C4-2B (cell line): ENCODE measurements at regions not wholly inside any gene's neighbourhood (a gene's known extent, or its start where the extent isn't known, plus 50 kb on each side); places are given as distances from the start of the nearest gene placed in this dataset.

ENCODE experiments used
- CTCF ChIP-seq: fragments of 450-650 bp; conservative IDR thresholded peaks from 2 replicates; pipeline ENCODE4 v1.5.1; 2017; ENCODE audit warnings: mild to moderate bottlenecking
- ZFX ChIP-seq: fragments of 450-650 bp; IDR thresholded peaks from 2 replicates; pipeline ENCODE4 v1.6.1; 2017

GRCh38 chr3:72194458-72194857 lies 409.5 kb upstream of the PROK2 start:
- TF ChIP-seq CTCF = no peak
- no peak for TF ChIP-seq ZFX
